SK-N-SH (cell line): ENCODE measurements at regions not wholly inside any gene's neighbourhood (a gene's known extent, or its start where the extent isn't known, plus 50 kb on each side); places are given as distances from the start of the nearest gene placed in this dataset.

Source experiments
- CHD2 ChIP-seq: fragments of 150-350 bp; IDR thresholded peaks from 2 replicates; pipeline ENCODE4 v1.6.1; 2018; ENCODE audit warnings: low read length; ENCODE audit not compliant: partially characterized antibody
- CTCF ChIP-seq: fragments of 200-600 bp; sonication (generic); IDR thresholded peaks from 2 replicates; pipeline ENCODE4 v1.6.1; 2017; ENCODE audit warnings: antibody characterized with exemption, mild to moderate bottlenecking, moderate library complexity
- EP300 ChIP-seq, 2 experiments: IDR thresholded peaks; 2 replicates each; pipeline versions ENCODE4 v1.4.0 to v1.6.1; 2012; ENCODE audit warnings: borderline replicate concordance in 1 of 2, low read depth in 1 of 2, low read length in 1 of 2
- EZH2phosphoT487 ChIP-seq: fragments of 200-600 bp; sonication (generic); IDR thresholded peaks from 2 replicates; pipeline ENCODE4 v1.6.1; 2017; ENCODE audit warnings: low read depth, mixed run types, mild to moderate bottlenecking, antibody characterized with exemption, moderate library complexity, borderline replicate concordance
- FOXJ3 ChIP-seq: sonication (generic); formaldehyde crosslinking; IDR thresholded peaks from 2 replicates; pipeline ENCODE4 v1.5.1; 2020; ENCODE audit warnings: mild to moderate bottlenecking, missing genetic modification reagents
- MAX ChIP-seq: IDR thresholded peaks from 2 replicates; pipeline ENCODE4 v1.4.0; 2012; ENCODE audit warnings: low read depth
- RFX5 ChIP-seq: IDR thresholded peaks from 2 replicates; pipeline ENCODE4 v1.6.1; 2012; ENCODE audit warnings: mild to moderate bottlenecking, improper control_type of control experiment, low read length
- TAF1 ChIP-seq: IDR thresholded peaks from 2 replicates; pipeline ENCODE4 v1.6.1; 2012; ENCODE audit warnings: low read depth, mild to moderate bottlenecking, low read length, moderate library complexity, borderline replicate concordance
- TCF12 ChIP-seq: IDR thresholded peaks from 2 replicates; pipeline ENCODE4 v1.4.0; 2012

- TF ChIP-seq RFX5 = no peak
- no peak for TF ChIP-seq CTCF
- TF ChIP-seq EZH2phosphoT487 = no peak
- no peak for TF ChIP-seq EP300 (IDR thresholded peaks at IDR 0.05; ENCODE audit: borderline replicate concordance in 1 of 2, low read depth in 1 of 2, low read length in 1 of 2)
- no peak for TF ChIP-seq TCF12
- no peak for TF ChIP-seq TAF1
- no peak for TF ChIP-seq FOXJ3 (CRISPR knock-in tag)
- no peak for TF ChIP-seq CHD2
- TF ChIP-seq MAX = no peak
Observed at GRCh38 chr2:42851186-42851585, 58.8 kb upstream of the HAAO start.
